ENCODE measurements at regions not wholly inside any gene's neighbourhood (a gene's known extent, or its start where the extent isn't known, plus 50 kb on each side); places are given as distances from the start of the nearest gene placed in this dataset.

- no peak for TF ChIP-seq POLR2A (IDR thresholded peaks at IDR 0.05)
- no peak for TF ChIP-seq POLR2AphosphoS5 (IDR thresholded peaks at IDR 0.05; ENCODE audit: insufficient read depth in 1 of 2, low read depth in 1 of 2)
- no peak for TF ChIP-seq CTCF (IDR thresholded peaks at IDR 0.05)
These were observed 1184.8 kb downstream of the GATA3 start for GRCh38 chr10:9239298-9239697.
